ENCODE measurements at regions not wholly inside any gene's neighbourhood (a gene's known extent, or its start where the extent isn't known, plus 50 kb on each side); places are given as distances from the start of the nearest gene placed in this dataset.

DNA sequence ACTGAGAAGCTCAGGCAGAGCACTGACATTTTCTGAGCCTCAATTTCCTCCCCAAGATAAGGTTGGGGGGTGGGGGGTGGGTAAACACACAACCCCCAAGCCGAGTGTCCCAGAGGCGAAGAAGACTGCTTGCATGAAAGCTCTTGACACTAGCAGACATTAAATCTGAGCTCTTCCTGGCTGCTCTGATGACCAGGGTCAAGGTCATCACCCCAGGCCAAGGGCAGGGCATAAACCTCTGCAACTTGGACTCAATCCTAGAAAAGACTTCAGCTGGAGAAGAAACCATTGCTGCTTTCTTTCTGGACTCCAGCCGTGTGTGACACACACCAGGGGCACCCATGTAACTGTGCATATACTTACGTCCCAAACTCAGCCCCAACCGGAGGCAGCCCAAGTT lies 109.0 kb downstream of the BANF2 start:
- H3K27me3 ChIP-seq (ENCODE audit: insufficient read depth, low read length) = no peaks in the 10 kb centered on the region
- TF ChIP-seq, protein P1, sequence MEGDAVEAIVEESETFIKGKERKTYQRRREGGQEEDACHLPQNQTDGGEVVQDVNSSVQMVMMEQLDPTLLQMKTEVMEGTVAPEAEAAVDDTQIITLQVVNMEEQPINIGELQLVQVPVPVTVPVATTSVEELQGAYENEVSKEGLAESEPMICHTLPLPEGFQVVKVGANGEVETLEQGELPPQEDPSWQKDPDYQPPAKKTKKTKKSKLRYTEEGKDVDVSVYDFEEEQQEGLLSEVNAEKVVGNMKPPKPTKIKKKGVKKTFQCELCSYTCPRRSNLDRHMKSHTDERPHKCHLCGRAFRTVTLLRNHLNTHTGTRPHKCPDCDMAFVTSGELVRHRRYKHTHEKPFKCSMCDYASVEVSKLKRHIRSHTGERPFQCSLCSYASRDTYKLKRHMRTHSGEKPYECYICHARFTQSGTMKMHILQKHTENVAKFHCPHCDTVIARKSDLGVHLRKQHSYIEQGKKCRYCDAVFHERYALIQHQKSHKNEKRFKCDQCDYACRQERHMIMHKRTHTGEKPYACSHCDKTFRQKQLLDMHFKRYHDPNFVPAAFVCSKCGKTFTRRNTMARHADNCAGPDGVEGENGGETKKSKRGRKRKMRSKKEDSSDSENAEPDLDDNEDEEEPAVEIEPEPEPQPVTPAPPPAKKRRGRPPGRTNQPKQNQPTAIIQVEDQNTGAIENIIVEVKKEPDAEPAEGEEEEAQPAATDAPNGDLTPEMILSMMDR (IDR thresholded peaks at IDR 0.05 in 2 of 3, conservative IDR thresholded peaks at IDR 0.05 in 1 of 3; ENCODE audit: borderline replicate concordance in 1 of 3, insufficient read depth in 1 of 3, low read depth in 2 of 3, low read length in 2 of 3) = no peak
- TF ChIP-seq EZH2 (IDR thresholded peaks at IDR 0.05) (no peak), TCF7L2 (IDR thresholded peaks at IDR 0.05; ENCODE audit: borderline replicate concordance, extremely low read depth, insufficient read depth, insufficient read length) (no peak), ATF3 (IDR thresholded peaks at IDR 0.05) (no peak), FOSL1 (IDR thresholded peaks at IDR 0.05; ENCODE audit: low read depth) (no peak)
- TF ChIP-seq, protein P2, sequence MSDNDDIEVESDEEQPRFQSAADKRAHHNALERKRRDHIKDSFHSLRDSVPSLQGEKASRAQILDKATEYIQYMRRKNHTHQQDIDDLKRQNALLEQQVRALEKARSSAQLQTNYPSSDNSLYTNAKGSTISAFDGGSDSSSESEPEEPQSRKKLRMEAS (IDR thresholded peaks at IDR 0.05) = no peak
- TF ChIP-seq, protein P3, sequence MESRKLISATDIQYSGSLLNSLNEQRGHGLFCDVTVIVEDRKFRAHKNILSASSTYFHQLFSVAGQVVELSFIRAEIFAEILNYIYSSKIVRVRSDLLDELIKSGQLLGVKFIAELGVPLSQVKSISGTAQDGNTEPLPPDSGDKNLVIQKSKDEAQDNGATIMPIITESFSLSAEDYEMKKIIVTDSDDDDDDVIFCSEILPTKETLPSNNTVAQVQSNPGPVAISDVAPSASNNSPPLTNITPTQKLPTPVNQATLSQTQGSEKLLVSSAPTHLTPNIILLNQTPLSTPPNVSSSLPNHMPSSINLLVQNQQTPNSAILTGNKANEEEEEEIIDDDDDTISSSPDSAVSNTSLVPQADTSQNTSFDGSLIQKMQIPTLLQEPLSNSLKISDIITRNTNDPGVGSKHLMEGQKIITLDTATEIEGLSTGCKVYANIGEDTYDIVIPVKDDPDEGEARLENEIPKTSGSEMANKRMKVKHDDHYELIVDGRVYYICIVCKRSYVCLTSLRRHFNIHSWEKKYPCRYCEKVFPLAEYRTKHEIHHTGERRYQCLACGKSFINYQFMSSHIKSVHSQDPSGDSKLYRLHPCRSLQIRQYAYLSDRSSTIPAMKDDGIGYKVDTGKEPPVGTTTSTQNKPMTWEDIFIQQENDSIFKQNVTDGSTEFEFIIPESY (IDR thresholded peaks at IDR 0.05; ENCODE audit: extremely low read depth, insufficient replicate concordance, low read length) = no peak
- RAD21 ChIA-PET (ENCODE audit: low non-redundant PET in 1 of 2, low total read pairs in 2 of 2, uncharacterized antibody in 2 of 2, unreplicated experiment in 2 of 2) = no interaction called here
- H2AFZ ChIP-seq (ENCODE audit: low read depth, low read length, poor library complexity, severe bottlenecking) = no peak overlapping the region
- no peaks in the 10 kb centered on the region for H3K79me2 ChIP-seq (ENCODE audit: insufficient read depth, low read length)
- H3K27ac ChIP-seq (ENCODE audit: low read depth, low read length) = no peak overlapping the region
- peaks cover 3 to 4% of the 10 kb centered on the region in 2 experiments; a peak in 2 of 4 replicates for H3K4me1 ChIP-seq (ENCODE audit: control insufficient read depth in 1 of 2, insufficient read depth in 2 of 2, low read length in 2 of 2)
- H4K20me1 ChIP-seq (ENCODE audit: insufficient read depth) = no peaks in the 10 kb centered on the region
- DNase-seq (ENCODE audit: low read depth, low spot score) = no peak
- H3K9me3 ChIP-seq (ENCODE audit: control insufficient read depth in 1 of 2, insufficient read depth in 1 of 2, low read depth in 1 of 2, low read length in 2 of 2) = no peaks in the 10 kb centered on the region
- intact Hi-C loops (cut with micrococcal nuclease) = no loop called here
- no peak overlapping the region for H3K4me2 ChIP-seq (ENCODE audit: low read length)
- no peak overlapping the region for H3K4me3 ChIP-seq (replicated peaks in 1 of 2; ENCODE audit: low read depth in 1 of 2, low read length in 2 of 2)
- H3K36me3 ChIP-seq (ENCODE audit: control insufficient read depth in 1 of 2, insufficient read depth in 2 of 2, low read length in 2 of 2) = no peaks in the 10 kb centered on the region
- ATAC-seq = no peak
- no peak overlapping the region for H3K9ac ChIP-seq (ENCODE audit: low read length)
- POLR2A ChIA-PET = no interaction called here
- BruUV-seq (replicated peaks) = no TSS peak
- no peaks in the 10 kb centered on the region for H3K9me2 ChIP-seq (ENCODE audit: insufficient read depth)
- CTCF ChIA-PET = interaction anchor here (0.6 kb wide), 1 partner anchor 126 kb away, joined by 3 read pairs; no protein-coding TSS in a partner anchor

Data from HCT116 (cell line).